ENCODE measurements at regions not wholly inside any gene's neighbourhood (a gene's known extent, or its start where the extent isn't known, plus 50 kb on each side); places are given as distances from the start of the nearest gene placed in this dataset.

DNA sequence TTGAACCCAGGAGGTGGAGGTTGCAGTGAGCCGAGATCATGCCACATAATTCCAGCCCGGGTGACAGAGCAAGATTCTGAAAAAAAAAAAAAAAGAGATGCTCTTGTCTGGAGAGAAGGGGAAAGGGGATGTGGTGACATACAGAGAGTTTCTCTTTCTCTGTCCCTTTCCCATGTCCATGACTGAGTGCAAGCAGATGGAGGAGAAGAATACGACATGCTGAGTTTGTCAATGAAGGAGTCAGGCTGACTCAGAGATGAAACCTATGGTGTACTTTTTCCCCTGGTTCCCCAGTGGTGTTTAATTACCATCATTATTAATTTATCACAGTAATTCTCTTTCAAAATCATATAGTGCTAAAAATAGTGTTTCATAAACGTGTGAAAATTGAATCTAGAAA, 448.8 kb downstream of the FOXO1 start:
- TF ChIP-seq SUZ12 (IDR thresholded peaks at IDR 0.05; ENCODE audit: unreplicated experiment) (no peak), MAX (IDR thresholded peaks at IDR 0.05; ENCODE audit: low read depth, low read length) (no peak), POLR2AphosphoS5 (IDR thresholded peaks at IDR 0.05; ENCODE audit: low read length) (no peak), FOXM1 (IDR thresholded peaks at IDR 0.05; ENCODE audit: low read depth, low read length) (no peak)
- TF ChIP-seq, protein P1, sequence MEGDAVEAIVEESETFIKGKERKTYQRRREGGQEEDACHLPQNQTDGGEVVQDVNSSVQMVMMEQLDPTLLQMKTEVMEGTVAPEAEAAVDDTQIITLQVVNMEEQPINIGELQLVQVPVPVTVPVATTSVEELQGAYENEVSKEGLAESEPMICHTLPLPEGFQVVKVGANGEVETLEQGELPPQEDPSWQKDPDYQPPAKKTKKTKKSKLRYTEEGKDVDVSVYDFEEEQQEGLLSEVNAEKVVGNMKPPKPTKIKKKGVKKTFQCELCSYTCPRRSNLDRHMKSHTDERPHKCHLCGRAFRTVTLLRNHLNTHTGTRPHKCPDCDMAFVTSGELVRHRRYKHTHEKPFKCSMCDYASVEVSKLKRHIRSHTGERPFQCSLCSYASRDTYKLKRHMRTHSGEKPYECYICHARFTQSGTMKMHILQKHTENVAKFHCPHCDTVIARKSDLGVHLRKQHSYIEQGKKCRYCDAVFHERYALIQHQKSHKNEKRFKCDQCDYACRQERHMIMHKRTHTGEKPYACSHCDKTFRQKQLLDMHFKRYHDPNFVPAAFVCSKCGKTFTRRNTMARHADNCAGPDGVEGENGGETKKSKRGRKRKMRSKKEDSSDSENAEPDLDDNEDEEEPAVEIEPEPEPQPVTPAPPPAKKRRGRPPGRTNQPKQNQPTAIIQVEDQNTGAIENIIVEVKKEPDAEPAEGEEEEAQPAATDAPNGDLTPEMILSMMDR (IDR thresholded peaks at IDR 0.05 in 2 of 3, conservative IDR thresholded peaks at IDR 0.05 in 1 of 3; ENCODE audit: control insufficient read depth in 2 of 3, extremely low read depth in 1 of 3, insufficient read depth in 1 of 3, low read depth in 3 of 3, low read length in 3 of 3), result no peak
